NCI-H187 treated with DMSO at 0.1 percent for 48 hours (cell line): ENCODE measurements at regions not wholly inside any gene's neighbourhood (a gene's known extent, or its start where the extent isn't known, plus 50 kb on each side); places are given as distances from the start of the nearest gene placed in this dataset.
"Not testable (repeated sequence)": the region's sequence is repeated elsewhere in the genome, so short reads cannot be mapped to it uniquely, and the experiment has no call there.

Source experiments
- DNase-seq: peaks from one replicate; lab custom pipeline; 2025; lab: John Stamatoyannopoulos, UW

DNA sequence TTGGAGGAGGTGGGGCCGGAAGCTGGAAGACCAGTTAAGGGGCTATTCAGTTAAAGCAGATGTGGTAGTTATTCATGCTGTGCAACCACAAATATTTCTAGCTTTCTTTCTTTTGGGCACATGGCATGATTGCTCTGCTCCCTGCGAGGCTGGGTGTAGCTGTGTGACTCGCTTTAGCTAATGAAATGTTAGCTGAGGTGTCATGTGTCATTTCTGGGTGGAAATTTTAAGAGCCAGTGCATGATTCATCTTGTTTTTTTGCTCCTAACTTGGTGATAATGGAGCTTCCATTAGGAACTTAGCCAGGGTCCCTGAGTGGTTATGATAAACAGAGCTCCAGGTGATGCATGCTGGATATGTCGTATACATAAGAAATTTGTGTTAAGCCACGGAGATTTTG, 300.6 kb downstream of the SATB1 start:
- DNase-seq: no peak

DNA sequence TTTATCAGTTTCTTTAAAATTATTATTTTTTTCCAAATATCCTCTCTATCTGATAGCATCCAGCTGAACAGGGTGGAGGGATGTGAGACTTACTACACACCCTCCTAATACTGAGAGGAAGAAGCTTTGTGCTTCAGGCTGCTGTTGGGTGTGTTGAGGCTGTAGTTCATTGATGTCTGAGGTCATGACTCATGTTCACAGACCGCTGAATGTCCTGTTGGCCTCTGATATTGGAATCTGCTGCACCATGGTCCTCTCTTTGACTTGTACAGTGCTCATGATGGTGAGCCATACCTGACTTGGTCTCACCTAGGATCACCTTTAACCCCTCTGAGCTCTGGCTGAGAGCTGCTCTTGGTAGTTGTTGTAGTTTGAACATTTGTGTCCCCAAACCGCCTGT, 302.9 kb downstream of the SATB1 start:
- no peak for DNase-seq

DNA sequence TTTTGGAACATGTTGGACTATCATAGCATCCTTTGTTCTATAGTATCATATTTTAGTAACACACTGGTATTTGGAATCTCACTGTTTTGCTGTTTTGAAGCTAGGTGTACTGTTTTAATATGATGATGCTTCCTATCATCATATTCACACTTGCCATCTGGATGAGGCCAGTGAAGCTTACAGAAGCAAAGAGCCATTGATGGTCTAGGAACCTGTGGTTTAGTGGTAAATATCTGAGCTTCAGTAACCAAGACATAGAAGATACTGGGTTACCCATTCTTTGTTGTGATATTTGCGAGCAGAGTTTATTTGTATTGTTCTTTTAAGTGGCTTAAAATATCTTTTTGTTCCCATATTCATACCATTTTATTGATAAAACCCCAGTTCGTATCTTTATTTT, 304.1 kb downstream of the SATB1 start:
- no peak for DNase-seq

DNA sequence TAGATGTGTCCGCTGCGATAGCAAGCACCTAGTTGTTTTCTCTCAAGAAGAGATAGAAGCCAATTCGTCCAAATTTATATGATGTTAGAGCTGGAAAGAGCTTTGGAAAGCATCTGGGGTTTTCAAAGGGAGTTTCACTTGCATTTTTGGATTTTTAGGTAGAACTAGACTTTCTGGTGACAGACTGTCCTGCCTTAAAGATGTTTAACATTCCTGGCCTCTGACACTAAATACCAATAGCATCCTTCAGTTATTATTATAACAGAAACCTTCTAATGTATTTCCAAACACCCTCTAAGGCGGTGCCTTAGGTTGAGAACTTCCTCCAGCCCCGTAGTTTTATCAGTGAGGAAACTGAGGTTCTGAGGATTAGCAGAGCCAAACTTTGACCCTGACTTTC, 305.3 kb downstream of the SATB1 start:
- no peak for DNase-seq

DNA sequence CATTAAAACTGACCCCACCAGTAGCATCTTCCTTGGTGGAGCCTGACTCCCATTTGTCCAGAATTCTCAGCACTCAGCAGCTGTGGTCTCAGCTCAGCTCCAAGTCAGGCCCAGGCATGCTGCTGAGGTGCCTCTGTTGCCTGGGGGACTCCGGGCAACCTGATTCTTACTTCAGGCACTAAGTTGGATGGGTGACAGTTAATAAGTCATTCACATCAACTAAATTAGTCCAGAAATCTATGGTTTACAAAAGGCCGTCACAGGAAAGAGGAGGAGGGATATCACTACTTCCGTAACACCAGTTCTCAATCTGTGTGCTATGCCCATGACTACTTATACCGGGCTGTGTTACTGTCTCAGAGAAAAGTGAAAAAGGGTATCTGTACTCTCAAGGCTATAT, 310.2 kb downstream of the SATB1 start:
- DNase-seq: no peak

DNA sequence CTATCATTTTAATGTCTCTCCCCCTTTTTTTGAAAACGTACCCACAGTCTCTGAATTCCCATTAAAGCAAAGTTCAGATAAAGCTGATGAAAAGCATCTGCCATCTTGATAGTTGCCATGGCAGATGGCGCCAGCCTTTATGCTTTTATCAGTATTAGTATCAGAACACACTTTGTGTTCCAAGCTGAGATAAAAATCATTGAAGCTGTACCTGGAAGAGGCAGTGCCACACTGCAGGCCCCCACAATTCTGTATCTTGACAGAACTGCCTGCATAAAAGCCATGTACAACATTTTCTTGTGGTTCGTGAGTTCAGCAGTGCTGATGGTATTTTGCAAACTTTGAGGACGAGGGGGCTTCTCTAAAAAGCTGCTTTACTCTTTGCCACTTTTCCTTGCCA, 311.7 kb downstream of the SATB1 start:
- DNase-seq: no peak

DNA sequence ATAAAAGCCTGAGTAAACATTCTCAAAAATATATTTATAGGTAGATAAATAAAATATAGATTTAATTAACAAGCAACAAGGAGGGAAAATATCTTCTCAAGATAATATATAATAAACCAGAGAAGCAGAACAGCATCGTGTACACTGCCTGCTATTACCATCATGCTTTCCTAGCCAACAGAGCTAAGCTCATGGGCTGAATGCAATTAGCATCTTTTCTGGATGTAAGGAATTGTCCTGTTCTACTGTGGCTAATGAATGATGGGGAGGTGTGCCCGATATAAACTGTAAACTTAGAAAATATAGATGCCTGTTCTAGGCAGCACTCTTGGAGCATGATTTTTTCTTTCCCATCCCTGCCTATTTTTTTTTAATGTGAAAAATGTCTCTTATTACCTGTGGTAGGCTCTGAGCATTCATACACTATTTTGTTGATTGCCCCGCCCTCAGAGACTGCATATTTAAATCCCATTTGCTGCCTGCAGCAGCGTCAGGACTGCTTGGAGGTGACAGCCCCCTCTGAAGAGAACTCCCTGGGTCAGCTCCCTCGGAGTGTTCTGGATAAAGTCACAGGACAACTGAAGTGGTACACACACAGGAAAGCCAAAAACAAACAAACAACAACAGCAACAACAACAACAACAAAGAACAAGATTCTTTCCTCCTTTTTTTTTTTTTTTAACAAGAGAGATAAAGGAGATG, 312.3 kb downstream of the SATB1 start:
- no peak for DNase-seq

DNA sequence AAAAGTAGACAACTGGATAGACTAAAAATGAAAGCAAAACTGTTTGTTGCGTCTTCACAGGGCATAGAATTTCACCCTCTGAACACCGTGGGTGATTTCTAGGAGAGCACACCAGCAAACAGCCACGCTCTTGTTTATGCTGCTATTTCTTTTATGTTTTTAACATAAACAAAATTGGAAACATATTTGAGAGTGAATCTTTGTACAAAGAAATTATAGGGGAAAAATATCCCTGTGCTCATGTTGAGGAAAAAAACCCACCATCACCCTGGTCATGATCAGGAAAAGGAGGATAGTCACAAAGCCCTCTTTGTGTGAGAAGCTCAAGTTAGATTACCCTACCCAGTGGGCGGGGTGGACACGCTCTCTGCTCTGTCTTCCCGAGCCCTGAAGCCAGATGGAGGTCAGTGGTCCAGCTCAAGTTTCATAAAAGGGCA, 313.3 kb downstream of the SATB1 start:
- DNase-seq: no peak

DNA sequence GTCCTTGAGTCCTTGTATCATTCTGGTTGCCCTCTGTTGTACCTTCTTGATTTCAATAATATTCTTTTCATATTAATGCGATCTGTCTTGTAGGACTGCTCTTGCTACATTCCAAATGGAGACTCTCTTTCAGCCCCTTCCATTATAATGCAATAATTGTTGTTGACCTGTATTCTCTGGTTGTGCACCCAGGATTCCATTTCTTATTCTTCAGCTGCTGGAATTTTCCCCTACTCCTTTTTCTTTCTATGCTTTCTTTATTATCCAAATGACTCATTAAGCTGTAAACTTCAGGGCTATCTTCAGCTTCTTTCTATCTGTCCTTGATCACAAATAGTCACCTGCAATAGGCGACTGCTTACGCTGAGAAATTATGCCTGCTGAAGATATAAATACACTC, 321.5 kb downstream of the SATB1 start:
- no peak for DNase-seq

DNA sequence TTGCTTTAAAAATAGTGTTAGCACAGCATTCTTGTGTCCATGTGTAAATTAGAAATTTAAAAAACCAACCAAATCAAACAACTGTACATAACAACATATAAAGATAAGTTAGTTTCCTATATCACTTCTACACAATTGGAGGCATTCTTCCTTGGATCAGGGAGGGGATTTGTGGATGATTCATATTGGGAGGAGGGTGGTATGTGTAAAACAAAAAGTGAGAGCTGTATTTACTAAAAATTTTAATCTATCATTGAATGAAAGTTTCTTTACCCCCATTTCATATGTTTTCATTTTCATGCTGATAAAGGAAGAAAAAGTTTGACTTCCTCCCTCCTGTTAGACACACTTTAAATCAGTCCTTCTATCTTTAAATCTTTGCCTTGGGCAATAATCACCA, 325.0 kb downstream of the SATB1 start:
- DNase-seq: no peak

DNA sequence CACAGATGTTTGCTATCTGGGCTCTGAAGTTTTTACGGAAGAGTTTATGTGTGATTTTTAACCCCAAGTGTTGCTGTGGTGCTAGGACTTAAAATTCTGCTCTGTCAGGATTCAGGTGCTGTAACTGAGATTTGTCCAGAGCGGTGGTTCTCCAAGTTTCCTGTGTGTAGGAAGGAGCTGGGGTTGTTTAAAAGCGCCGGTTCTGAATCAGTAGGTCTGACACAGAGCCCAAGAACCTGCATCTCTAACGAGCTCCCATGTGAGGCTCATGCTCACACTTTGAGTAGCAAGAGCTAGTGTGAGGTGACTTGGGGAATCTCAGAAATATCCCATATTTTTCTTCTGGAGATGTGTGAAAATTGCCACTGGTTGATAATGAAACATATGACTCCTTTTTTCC, 325.5 kb downstream of the SATB1 start:
- DNase-seq: no peak

DNA sequence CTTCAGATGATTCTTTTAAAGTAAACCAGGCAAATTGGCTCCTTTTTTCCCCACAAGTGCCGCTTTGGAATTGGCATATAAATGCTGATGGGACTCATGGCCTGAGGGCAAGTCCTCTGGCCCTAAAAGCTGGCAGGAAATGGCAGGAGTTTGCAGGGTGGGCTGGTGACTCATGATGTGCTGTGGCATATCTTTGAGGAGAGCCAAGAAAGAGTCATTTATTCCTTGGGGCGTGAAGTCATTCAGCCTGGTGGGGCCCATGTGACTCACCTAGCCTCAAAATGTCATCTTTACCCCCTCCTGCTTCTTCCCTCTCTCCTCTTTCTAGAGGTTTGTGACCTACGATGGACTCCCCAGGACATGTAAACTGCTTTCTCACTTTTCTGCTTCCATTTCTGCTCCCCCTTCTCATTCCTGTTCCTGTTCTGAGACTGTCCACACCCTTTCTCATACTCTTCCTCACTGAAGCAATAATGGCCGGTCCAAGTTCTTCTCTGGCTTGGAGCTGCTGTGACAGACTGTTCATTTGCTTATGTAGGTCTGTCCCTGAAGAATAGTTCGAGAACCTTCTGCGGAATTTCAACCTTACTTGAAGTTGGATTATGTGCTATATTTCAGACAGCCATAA, 326.1 kb downstream of the SATB1 start:
- DNase-seq: no peak

DNA sequence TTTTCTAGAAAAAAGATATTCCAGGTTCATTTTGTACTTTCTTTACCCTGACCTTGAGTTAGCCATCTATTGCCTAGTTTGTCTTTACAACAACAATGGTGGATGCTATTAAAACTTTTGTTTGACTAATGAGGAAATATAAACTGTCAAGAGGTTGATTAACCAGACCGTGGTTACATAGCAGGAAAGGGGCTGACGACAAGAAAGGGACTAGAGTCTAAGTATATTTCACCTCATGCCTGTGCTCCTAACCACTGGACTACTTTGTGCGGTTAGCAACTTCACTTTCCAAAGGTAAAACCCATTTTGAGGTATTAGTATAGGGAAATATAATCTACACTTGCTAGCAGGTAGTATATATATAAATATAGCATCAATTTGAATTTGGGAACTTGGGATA, 327.1 kb downstream of the SATB1 start:
- no peak for DNase-seq

DNA sequence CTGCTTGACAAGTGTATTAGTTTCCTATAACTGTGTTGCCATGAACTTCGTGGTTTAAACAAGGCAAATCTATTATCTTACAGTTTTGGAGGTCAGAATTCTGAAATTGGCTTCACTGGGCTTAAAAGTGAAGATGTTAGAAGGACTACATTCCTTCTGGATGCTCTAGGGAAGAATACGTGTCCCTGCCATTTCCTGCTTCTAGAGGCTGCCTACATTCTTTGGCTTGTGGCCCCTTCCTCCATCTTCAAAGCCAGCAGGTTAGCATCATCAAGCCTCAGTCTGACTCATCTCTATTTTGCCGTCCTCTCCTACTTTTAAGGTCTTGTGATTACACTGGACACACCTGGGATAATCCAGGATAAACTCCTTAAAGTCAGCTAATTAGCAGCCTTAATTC, 327.7 kb downstream of the SATB1 start:
- DNase-seq: no peak

DNA sequence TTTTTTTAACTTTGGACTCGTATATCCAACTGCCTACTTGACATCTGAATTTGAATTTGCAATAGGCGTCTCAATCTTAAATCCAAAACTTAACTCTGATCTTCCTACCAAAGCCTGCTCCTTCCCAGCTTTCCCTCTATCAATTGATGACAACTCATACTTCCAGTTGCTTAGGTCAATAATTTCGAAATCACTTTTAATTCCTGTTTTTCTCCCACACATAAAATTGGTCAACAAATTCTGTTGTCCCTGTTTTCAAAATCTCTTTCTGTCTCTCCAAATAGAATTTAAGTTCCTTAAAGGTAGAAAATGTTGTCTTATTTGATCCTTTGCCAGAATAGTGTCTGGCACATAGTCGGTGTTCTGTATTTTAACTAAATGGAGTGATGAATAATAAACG, 332.4 kb downstream of the SATB1 start:
- no peak for DNase-seq

DNA sequence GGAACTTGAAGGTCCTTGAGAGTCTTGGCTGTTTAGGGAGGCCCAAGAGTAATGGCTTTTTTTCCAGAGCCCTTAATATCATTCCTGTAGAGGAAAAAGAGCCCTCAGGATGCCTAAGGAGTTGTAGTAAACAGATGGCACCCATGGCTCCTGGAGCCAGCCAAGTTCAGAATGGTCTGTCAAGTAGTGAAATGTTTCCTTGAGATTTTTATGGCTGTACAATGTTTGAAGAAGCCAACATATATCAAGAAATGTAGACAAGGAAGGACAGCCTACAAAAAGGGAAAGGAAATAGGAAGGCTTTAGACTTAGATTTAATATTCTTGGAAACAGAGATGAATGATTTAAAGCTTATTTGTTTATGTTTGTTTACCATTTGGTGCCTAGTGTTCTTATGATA, 334.8 kb downstream of the SATB1 start:
- no peak for DNase-seq

DNA sequence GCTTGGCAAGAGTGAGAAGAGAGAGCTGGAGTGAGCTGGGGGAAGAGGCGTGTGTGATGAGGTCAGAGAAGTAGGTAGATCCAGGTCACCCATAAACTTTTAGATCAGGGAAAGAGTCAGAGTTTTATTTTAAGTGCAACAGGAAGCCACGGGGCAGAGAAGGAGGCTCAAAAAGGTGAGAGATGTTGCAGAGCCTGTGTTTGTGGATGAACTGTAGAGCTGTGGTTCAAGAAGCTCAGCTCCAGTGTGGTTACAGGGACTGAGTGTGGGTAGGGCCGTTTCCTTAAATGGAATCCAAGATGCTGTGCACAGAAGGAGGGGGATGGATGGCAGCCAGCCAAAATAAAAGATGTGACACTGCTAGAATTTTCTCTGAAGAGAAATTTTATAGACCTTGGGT, 337.2 kb downstream of the SATB1 start:
- no peak for DNase-seq

DNA sequence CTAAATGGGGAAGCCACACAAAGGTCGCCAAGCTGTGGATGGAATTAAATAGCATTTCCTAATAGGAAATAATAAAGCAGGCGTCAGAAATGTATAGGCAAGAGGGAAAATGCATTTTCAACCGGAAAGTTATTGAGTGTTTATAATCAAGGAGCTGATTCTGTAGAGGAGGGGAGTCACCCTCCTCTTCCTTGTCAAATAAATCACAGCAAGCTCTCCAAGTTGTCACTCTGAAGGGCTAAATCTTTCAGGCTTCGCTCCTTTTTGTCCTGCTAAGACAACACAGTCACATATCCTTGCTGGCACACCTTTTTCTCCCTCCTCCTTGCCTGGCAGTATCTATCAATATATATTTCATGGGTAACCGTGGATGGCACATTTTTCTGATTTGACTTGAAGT, 338.4 kb downstream of the SATB1 start:
- DNase-seq: no peak

DNA sequence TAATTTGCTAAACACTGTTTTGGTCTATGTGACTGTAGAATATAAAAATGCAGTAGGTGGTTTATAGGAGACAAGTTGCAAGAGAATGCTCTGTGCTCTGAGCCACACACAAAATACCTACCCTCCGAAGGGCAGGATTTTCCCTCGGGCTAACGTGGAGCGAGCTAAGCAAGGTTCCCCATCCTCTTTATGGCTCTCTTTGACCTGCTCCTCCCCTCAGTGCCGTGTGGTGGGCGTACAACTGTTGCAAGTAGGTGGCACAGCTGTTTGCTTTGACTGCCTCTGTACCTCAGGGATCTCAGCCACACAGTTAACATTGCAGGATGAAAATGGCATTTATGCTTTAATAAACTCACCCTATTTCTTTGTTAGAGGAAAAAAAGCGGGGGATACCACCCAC, 339.1 kb downstream of the SATB1 start:
- DNase-seq: no peak

DNA sequence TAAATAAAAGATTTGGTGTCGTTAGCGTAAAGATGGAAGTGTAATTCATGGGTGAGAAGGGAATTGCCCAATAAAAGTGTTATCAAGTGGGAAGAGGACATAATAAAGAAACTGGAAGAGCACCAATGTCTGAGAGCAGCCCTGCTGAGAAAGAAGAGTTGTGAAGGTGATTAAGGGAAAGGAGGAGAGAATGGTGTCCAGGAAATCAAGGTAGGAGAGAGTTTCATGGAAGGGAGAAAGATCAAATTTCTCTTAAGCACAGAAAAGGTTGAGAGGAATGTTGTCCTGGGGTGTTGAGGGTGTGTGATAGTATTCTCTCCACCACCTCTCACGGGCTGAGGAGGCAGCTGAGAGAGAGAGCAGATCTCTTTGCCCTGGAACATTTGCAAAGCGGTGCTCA, 339.7 kb downstream of the SATB1 start:
- DNase-seq: no peak

DNA sequence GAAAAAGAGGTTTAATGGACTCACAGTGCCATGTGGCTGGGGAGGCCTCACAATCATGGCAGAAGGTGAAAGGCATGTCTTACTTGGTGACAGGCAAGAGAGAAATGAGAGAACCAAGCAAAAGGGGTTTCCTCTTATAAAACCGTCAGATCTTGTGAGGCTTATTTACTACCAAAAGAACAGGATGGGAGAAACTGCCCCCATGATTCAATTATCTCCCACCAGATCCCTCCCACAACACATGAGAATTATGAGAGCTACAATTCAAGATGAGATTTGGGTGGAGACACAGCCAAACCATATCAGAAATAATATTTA, 340.8 kb upstream of the TBC1D5 start:
- not testable (repeated sequence) for DNase-seq

DNA sequence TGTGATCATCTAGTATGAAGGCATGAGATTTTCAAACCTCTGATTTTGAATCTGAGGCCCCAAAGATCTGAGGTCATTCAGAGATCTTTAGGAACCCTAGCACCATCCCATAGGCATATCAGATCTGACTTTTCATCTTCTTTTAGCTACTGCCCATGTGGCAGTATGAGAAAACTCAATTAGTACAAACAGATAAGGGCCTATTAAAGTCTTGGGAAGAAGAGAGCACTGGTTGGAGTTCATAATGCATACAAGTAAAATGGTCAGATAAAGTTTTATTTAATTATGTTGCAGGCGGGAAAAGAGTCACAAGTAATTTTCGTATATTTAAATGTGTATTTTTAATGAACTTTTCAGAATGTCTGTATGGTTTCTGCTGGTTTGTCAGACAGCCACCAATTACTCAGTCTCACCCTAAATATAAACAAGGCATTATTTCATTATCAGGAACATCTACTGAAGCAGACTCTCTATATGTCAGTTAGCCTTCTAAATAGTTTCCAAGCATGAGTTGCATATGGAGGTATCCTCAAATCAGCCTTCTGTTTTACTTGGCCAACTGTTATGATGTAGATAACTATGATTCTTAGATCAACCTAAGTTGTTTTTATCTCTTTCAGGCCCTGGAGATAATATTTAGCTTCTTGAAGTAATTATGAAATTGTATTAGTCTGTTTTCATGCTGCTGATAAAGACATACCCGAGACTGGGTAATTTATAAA, 340.3 kb upstream of the TBC1D5 start:
- DNase-seq: no peak

DNA sequence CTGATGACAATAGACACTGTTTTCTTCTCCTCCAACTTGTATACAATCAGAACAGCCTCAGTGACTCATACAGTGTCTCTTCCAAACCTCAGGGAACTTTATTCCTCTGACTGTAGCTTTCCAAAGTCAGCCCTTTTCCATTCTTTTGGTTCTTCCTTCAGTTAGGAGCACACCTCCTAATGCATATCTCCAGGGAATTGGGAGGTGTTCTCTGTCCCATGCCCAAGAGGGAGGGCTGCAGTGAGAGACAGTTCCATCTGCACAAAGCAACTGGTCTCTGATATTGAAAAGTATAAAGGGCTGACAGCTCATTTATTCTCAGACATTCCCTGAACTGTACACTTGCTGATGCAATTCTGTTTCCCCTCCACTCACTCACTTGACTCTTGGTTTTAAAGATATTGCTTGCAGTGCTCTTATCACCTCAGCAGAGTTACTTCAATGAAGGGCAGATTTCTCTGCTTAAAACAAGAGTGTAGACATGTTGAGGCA, 337.8 kb upstream of the TBC1D5 start:
- DNase-seq: no peak

DNA sequence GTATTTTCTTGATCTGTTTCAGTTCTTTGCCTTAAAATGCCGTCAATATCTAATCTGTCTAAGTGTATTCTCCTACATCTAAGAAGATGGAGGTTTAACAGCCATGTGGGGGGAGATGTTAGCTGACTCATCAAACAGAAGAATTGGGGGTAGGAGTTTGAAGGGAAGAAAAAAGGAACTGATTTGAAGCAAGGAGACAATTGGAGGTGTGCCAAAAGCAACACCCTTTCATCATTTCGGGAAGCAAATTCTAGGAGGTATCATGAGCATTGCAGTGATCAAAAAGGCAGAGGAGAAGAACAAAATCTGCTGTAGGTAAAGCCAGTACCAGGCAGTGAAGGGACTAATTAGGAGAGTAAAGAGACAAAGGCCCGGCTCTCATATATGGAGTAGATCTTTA, 337.3 kb upstream of the TBC1D5 start:
- no peak for DNase-seq
